Gastrocnemius medialis (tissue), 4 donors: ENCODE measurements at regions not wholly inside any gene's neighbourhood (a gene's known extent, or its start where the extent isn't known, plus 50 kb on each side); places are given as distances from the start of the nearest gene placed in this dataset.

Experiments
- CTCF ChIP-seq, 5 experiments: fragments of 450-650 bp in 3 of 5; fragments of 200-600 bp in 2 of 5; sonication (generic) in 2 of 5; IDR thresholded peaks in 4 of 5; conservative IDR thresholded peaks in 1 of 5; 1 replicate in 4 of 5; 2 replicates in 1 of 5; pipeline ENCODE4 v1.5.1; 2016 to 2019; ENCODE audit warnings: antibody characterized with exemption in 5 of 5, mild to moderate bottlenecking in 3 of 5, moderate library complexity in 3 of 5
- POLR2A ChIP-seq, 2 donors: fragments of 450-650 bp; IDR thresholded peaks; one replicate each; pipeline ENCODE4 v1.6.1; 2017; ENCODE audit warnings: antibody characterized with exemption in 2 of 2, mild to moderate bottlenecking in 2 of 2, moderate library complexity in 2 of 2

- TF ChIP-seq CTCF (IDR thresholded peaks at IDR 0.05 in 4 of 5, conservative IDR thresholded peaks at IDR 0.05 in 1 of 5): no peak
- no peak for TF ChIP-seq POLR2A (IDR thresholded peaks at IDR 0.05)
These were observed 321.7 kb upstream of the ROPN1 start for GRCh38 chr3:124313621-124314020.
